Subcutaneous abdominal adipose tissue (tissue), 5 donors: ENCODE measurements at regions not wholly inside any gene's neighbourhood (a gene's known extent, or its start where the extent isn't known, plus 50 kb on each side); places are given as distances from the start of the nearest gene placed in this dataset.
"Not testable (repeated sequence)": the region's sequence is repeated elsewhere in the genome, so short reads cannot be mapped to it uniquely, and the experiment has no call there.

Experiments
- H3K27ac ChIP-seq: one replicate; pipeline ENCODE4 v1.7.0; 2013; ENCODE audit warnings: low read depth, mild to moderate bottlenecking, inconsistent platforms, low read length, moderate library complexity
- H3K27me3 ChIP-seq, 5 donors: one replicate each; pipeline ENCODE4 v1.7.0; 2013; ENCODE audit warnings: low read length in 5 of 5, inconsistent platforms in 1 of 5; ENCODE audit not compliant: control insufficient read depth in 5 of 5, insufficient read depth in 4 of 5
- H3K36me3 ChIP-seq, 5 donors: one replicate each; pipeline ENCODE4 v1.7.0; 2013; ENCODE audit warnings: low read length in 5 of 5; ENCODE audit not compliant: control insufficient read depth in 5 of 5, insufficient read depth in 5 of 5
- H3K4me1 ChIP-seq, 5 donors: one replicate each; pipeline ENCODE4 v1.7.0; 2013; ENCODE audit warnings: low read length in 5 of 5, mild to moderate bottlenecking in 3 of 5, moderate library complexity in 1 of 5; ENCODE audit not compliant: control insufficient read depth in 5 of 5, insufficient read depth in 5 of 5
- H3K4me3 ChIP-seq, 5 donors: one replicate each; pipeline ENCODE4 v1.7.0; 2013; ENCODE audit warnings: low read length in 5 of 5, low read depth in 1 of 5
- H3K9ac ChIP-seq, 5 donors: one replicate each; pipeline ENCODE4 v1.7.0; 2013; ENCODE audit warnings: low read length in 5 of 5, mild to moderate bottlenecking in 4 of 5, moderate library complexity in 3 of 5
- H3K9me3 ChIP-seq, 5 donors: one replicate each; pipeline ENCODE4 v1.7.0; 2013; ENCODE audit warnings: low read length in 5 of 5; ENCODE audit not compliant: control insufficient read depth in 5 of 5
- donor health status: healthy.
- donor health status: healthy.
- donor health status: healthy.
- donor health status: healthy.
- donor health status: healthy.

DNA sequence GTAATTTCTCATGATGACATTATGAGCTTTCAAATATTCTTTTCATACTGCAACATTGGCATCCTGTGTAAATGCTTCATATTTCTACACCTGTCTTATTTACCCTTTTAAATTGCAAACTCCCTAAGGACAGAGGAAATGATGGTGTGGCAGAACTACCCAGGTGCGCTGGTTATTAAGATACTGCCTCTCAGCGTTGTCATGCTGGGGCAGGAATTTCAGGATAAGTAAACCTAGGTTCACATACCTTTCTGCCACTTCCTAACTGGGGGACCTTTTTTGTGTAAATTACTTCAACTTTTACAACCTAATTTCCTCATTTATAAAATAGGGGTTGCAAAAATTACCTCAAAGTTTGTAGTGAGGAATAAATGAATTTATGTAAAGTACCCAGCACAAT is 137.7 kb upstream of the NBPF26 start:
- H3K4me1 ChIP-seq, H3K9me3 ChIP-seq, H3K9ac ChIP-seq, H3K36me3 ChIP-seq, H3K4me3 ChIP-seq, H3K27ac ChIP-seq, H3K27me3 ChIP-seq: not testable (repeated sequence)

DNA sequence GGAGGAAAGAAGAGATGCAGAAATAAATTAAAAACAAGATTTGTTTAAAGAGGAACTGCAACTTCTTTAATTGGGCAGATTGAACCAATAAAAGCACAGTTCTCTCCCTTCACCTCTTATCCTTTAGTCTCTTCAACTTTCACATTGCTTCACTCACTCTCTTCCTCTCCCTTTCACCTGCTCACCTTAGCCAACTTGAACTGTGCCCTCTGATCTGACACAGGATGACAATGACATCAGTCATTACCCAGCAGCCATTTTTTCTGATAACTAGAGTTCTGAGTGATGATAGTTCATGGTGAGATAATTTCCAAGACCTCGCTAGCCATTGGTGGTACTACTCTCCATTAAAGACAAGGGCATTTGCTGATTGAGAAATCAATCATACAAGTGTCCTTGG is 134.9 kb upstream of the NBPF26 start:
- not testable (repeated sequence) for H3K4me1 ChIP-seq, H3K27ac ChIP-seq, H3K27me3 ChIP-seq, H3K9me3 ChIP-seq, H3K4me3 ChIP-seq, H3K9ac ChIP-seq, H3K36me3 ChIP-seq

DNA sequence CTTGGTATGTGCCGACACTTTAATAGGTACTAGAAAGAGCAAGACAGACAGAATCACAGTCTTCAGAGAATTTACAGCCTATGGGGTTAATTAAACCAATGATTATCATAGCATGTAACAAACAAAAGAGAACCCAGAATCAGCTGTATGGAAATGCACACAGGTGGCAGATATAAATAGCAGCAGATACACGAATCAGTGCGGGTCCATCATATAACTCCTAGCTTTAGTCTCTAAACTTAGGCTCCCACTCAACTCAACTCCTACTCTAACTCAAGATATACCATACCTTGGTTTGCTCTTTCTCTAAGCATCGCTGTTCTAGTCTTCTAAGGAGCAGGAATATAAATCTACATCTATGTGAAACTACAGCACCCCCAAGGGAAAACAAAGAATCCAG is 132.0 kb upstream of the NBPF26 start:
- H3K4me1 ChIP-seq, H3K36me3 ChIP-seq, H3K4me3 ChIP-seq, H3K9me3 ChIP-seq, H3K9ac ChIP-seq, H3K27ac ChIP-seq, H3K27me3 ChIP-seq: not testable (repeated sequence)

DNA sequence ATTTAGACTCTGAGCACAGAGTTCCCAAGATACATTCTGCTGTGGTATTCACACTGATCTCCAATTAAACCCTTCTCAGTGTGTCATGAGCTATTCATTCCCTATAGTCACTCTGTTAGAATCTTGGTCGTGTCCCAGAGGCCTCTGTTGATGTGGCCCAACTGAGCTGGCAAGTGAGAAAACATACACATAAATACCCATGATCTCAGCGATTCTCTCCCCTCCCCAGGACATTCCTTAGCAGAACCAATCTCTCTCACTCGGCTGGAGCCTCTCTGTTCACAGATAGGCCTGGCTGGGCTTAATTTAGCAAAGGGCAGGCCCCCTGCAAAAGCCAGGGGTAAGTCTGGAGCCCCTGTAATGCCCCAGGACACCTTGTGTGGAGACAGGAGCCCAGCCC is 130.8 kb upstream of the NBPF26 start:
- not testable (repeated sequence) for H3K27me3 ChIP-seq, H3K9me3 ChIP-seq, H3K36me3 ChIP-seq, H3K4me1 ChIP-seq, H3K27ac ChIP-seq, H3K4me3 ChIP-seq, H3K9ac ChIP-seq

DNA sequence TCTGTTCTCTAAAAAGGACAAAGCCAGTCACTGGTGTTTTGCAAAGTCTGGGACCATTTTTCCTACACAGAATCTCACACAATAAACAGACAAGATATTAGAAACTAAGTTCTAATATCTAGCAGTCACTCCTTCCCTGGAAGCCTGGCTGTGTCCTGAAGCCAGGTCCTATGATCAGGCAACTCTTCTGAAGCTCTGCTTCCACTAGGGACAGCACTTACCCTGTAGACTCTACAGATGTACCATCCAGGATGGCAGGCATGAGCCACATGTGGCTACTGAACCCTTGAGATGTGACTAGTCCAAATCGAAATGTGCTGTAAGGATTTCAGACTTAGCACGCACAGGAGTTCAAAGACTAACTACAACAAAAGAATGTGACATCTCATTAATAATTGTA is 130.1 kb upstream of the NBPF26 start:
- H3K36me3 ChIP-seq, H3K4me3 ChIP-seq, H3K9ac ChIP-seq, H3K9me3 ChIP-seq, H3K27ac ChIP-seq, H3K4me1 ChIP-seq, H3K27me3 ChIP-seq: not testable (repeated sequence)

DNA sequence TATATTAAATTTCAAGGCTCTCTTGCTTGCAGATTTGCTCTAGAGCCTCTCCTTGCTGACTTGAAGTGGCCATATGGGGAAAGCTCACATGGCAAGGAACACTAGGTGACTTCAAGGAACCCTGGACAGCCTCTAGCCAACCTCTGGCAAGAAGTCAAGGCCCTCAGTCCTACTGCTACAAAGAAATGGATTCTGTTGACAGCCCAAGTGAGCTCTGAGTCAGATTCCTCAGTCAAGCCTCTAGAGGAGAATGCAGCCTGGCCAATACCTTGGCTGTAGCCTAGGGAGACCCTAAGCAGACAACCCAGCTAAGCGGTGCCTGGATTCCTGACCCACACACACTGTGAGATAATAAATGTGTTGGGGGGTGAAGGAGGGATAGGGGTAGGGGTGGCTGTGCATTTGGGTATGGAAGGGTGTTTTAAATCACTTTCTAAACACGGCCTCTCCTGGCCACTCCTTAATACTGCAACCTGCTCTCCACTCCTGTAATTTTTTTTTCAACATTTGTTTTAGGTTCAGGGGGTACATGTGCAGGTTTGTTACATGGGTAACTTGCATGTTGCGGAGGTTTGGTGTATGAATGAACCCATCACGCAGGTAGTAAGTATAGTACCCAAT is 125.3 kb upstream of the NBPF26 start:
- H3K27ac ChIP-seq, H3K9ac ChIP-seq, H3K27me3 ChIP-seq, H3K4me1 ChIP-seq, H3K36me3 ChIP-seq, H3K9me3 ChIP-seq, H3K4me3 ChIP-seq: not testable (repeated sequence)

DNA sequence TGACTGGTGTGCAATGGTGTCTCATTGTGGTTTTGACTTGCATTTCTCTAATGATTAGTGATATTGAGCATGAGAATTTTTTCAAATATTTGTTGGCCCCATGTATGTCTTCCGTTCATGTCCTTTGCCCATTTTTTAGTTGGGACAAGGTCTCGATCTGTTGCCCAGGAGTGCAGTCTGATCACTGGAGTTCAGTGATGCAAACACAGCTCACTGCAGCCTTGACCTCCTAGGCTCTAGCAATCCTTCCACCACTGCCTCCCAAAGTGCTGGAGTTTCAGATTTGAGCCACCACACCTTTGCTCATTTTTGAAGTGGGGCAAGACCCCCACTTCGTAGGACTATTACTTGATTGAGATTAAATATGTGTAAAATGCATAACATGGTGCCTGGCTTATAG is 124.2 kb upstream of the NBPF26 start:
- H3K27ac ChIP-seq, H3K36me3 ChIP-seq, H3K27me3 ChIP-seq, H3K9ac ChIP-seq, H3K4me3 ChIP-seq, H3K4me1 ChIP-seq, H3K9me3 ChIP-seq: not testable (repeated sequence)

DNA sequence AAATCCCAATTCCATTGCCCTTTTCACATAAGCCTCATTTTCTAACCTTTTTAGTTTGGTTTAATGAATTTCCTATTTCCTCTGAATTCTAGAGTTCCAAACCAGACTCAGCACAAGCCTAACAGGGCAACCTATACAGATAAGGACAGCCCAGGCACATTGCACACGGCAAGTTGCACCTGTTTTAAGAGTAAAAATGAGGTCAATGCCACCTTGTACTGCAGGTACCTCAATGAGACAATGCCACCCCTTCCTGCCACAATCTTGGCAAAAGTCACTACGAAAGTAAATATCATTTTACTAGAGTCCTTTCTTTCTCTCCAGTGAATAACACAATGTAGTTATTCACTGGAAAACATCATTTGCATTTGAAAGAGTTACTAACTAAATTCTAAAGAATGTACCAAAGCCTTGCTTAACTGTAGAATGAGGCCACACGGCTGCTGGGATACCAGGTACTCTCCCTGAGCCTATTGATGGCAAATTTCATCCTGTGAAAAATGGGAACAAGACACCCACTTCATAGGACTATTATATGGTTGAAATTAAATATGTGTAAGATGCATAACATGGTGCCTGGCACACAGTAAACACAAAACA is 123.2 kb upstream of the NBPF26 start:
- H3K9me3 ChIP-seq, H3K36me3 ChIP-seq, H3K4me3 ChIP-seq, H3K9ac ChIP-seq, H3K4me1 ChIP-seq, H3K27ac ChIP-seq, H3K27me3 ChIP-seq: not testable (repeated sequence)

DNA sequence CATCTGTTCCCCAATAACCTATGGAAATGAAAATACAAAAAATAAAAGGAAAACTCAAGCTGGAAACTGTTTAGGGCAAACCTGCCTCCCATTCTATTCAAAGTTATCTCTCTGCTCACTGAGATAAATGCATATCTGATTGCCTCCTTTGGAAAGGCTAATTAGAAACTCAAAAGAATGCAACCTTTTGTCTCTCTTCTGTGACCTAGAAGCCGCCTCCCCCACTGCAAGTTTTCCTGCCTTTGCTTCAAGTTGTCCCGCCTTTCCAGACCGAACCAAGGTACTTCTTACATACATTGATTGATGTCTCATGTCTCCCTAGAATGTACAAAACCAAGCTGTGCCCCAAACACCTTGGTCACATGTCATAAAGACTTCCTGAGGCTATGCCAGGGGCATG is 115.9 kb upstream of the NBPF26 start:
- not testable (repeated sequence) for H3K27me3 ChIP-seq, H3K9me3 ChIP-seq, H3K9ac ChIP-seq, H3K36me3 ChIP-seq, H3K4me1 ChIP-seq, H3K27ac ChIP-seq, H3K4me3 ChIP-seq

DNA sequence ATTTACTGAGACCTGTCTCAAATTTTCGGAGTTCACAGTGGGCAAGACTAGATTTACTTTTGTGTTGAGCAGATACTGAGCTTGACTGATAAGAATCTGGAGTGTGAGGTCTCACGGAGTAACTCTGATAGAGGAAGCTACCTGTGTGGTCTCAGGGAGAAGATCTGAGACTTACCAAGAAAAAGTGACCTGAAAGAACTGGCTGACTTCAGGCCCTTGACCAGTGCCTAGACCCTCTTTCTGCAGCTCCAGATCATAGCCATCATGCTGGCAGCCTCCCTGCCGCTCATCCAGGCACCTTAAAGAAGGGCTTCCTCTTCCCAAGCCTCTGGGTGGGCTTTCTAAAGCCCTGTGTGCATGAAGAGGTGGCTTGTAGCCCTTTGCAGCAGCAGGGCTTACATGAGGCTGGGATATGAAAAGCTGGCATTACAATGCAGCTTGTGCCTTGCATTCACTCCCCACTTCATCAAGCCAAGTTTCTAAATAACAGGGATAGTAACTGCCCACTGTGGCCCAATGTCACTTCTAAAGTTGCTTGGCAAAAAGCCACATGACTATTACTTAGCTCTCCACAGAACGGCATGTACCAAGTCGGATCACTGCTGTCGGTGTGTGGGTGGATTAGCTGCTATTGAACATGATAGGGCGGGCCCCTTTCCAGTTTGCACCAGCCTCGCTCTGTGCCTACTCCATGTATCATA is 115.3 kb upstream of the NBPF26 start:
- H3K9me3 ChIP-seq, H3K4me3 ChIP-seq, H3K9ac ChIP-seq, H3K27ac ChIP-seq, H3K27me3 ChIP-seq, H3K4me1 ChIP-seq, H3K36me3 ChIP-seq: not testable (repeated sequence)
